GM12892 (cell line): ENCODE measurements at regions not wholly inside any gene's neighbourhood (a gene's known extent, or its start where the extent isn't known, plus 50 kb on each side); places are given as distances from the start of the nearest gene placed in this dataset.

Experiments used
- DNase-seq: peaks from one replicate; pipeline ENCODE4 v3.0.0; 2011; ENCODE audit not compliant: insufficient read length
- FAIRE-seq: peaks from 2 replicates; lab custom pipeline; 2011; peaks lifted over from hg19 to GRCh38; lab: Jason Lieb, UNC
- POLR2A ChIP-seq: IDR thresholded peaks from 2 replicates; pipeline ENCODE4 v1.6.1; 2011; ENCODE audit warnings: low read depth, low read length, control low read depth
- POLR2AphosphoS5 ChIP-seq: IDR thresholded peaks from 2 replicates; pipeline ENCODE4 v1.6.1; 2011; ENCODE audit warnings: low read depth, low read length, control low read depth
- TAF1 ChIP-seq: IDR thresholded peaks from 2 replicates; pipeline ENCODE4 v1.6.1; 2011; ENCODE audit warnings: low read depth, mild to moderate bottlenecking, control low read depth, low read length, borderline replicate concordance

- no peak for FAIRE-seq
- TF ChIP-seq POLR2AphosphoS5: no peak
- no peak for TF ChIP-seq POLR2A
- no peak for TF ChIP-seq TAF1
Observed at GRCh38 chr20:4554346-4554745, 131.9 kb upstream of the PRNP start.

GRCh38 chr20:4552075-4552640 lies 134.1 kb upstream of the PRNP start:
- no peak for TF ChIP-seq POLR2AphosphoS5
- no peak for TF ChIP-seq TAF1
- TF ChIP-seq POLR2A: no peak
- FAIRE-seq (no peak), DNase-seq (no peak)

More at GRCh38 chr20:4554346-4554745, 131.9 kb upstream of the PRNP start:
- no peak for DNase-seq

DNA sequence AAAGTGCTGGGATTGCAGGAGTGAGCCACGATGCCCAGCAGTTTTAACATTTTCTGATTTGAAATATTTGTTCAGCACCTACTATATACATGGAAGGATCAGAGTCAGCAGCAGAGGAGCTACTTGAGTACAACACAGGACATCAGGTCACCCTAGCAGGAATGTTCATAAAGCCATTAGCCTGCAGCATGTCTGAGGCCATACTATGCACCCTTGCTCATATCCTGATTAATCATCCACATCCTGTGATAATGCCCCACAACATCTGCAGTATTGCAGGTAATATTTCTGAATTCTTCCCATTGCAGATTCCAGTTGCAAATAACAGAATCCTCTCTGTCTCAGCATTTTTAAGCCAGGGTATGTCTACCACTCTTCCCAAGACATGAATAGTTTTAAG lies 135.5 kb upstream of the PRNP start:
- FAIRE-seq: no peak
- no peak for DNase-seq
- TF ChIP-seq POLR2A (no peak), TAF1 (no peak), POLR2AphosphoS5 (no peak)

DNA sequence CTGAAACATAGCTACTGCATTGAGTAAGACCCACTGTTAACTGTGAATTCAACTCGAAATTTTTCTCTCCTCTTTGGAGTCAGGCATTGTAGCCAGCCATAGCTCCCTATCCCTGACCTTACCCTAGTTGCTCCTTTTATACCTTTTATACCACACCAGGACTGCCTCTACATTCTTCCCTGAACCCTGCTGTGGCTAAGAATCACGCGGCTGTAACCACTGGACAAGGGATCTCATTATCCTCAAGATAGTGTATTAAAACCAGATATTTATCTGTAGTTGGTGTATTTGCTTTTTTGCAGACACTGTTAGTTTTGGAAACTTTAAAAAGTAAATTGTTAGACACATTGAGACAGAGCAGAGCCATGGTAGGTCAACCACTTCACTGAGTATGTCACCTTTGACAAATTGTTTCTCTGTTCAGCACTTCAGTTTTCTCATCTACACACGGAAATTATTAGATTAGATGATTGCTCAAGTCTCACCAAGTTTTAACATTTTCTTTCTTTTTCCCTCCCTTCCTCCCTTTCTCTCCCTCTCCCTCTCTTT lies 136.5 kb upstream of the PRNP start:
- DNase-seq (no peak), FAIRE-seq (no peak)
- TF ChIP-seq POLR2AphosphoS5 (no peak), POLR2A (no peak), TAF1 (no peak)

DNA sequence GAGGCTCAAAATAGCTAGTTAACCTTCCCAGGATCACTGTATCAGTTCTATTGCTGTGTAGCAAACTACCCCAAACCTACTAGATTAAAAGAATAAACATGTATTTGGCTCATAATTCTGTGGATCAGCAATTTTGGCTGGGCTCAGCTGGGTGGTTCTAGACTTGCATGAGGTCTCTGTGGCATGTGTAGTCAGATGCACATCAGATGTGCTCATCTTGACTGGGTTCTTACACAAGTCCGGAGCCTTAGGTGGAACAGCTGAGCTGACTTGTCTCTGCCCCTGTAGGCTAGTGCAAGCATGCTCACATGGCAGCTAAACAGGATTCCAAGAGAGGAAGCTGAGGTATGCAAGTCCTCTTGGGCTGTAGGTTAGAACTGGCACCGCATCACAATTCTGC lies 137.7 kb upstream of the PRNP start:
- no peak for DNase-seq
- TF ChIP-seq POLR2AphosphoS5: no peak
- TF ChIP-seq POLR2A: no peak
- no peak for TF ChIP-seq TAF1
- no peak for FAIRE-seq

DNA sequence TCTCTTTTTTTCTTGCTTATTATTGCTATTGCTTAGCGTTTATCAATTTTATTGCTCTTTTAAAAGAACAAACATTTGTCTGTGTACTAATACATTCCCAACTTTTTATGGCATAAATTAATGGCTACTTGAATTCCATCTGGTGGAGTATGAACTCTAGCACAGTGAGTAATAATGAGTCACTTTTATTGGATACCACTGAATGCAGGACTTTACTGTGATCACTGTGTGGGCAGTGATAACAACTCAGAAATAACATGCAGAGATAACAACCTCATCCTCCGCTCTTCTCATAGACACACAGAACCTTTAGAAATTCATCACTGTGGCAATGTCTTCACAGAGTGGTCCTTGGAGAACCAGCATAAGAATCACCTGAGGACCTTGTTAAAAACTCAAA lies 139.5 kb upstream of the PRNP start:
- FAIRE-seq (no peak), DNase-seq (no peak)
- TF ChIP-seq TAF1 (no peak), POLR2AphosphoS5 (no peak), POLR2A (no peak)

- TF ChIP-seq POLR2AphosphoS5 (no peak), POLR2A (no peak), TAF1 (no peak)
- no peak for FAIRE-seq
- DNase-seq: no peak
Observed at GRCh38 chr20:4546342-4546741, 139.9 kb upstream of the PRNP start.

DNA sequence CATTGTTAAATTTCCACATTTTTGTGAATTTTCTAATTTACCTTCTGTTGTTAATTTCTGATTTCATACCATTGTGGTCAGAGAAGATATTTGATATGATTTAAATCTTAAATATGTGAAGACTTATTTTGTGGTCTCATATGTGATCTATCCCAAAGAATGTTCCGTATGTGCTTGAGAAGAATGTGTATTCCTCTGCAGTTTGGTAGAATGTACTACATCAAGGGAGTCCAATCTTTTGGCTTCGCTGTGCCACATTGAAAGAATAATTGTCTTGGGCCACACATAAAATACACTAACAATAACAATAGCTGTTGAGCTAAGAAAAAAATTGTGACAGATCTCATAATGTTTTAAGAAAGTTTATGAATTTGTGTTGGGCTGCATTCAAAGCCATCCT lies 140.7 kb upstream of the PRNP start:
- no peak for DNase-seq
- no peak for TF ChIP-seq POLR2A
- TF ChIP-seq TAF1: no peak
- TF ChIP-seq POLR2AphosphoS5: no peak
- FAIRE-seq: no peak

- TF ChIP-seq POLR2A (no peak), TAF1 (no peak), POLR2AphosphoS5 (no peak)
- FAIRE-seq: no peak
Observed at GRCh38 chr20:4544765-4545164, 141.5 kb upstream of the PRNP start.

GRCh38 chr20:4542270-4542669 lies 144.0 kb upstream of the PRNP start:
- FAIRE-seq (no peak), DNase-seq (no peak)
- no peak for TF ChIP-seq POLR2AphosphoS5
- no peak for TF ChIP-seq TAF1
- no peak for TF ChIP-seq POLR2A

More at GRCh38 chr20:4544765-4545164, 141.5 kb upstream of the PRNP start:
- DNase-seq: no peak

DNA sequence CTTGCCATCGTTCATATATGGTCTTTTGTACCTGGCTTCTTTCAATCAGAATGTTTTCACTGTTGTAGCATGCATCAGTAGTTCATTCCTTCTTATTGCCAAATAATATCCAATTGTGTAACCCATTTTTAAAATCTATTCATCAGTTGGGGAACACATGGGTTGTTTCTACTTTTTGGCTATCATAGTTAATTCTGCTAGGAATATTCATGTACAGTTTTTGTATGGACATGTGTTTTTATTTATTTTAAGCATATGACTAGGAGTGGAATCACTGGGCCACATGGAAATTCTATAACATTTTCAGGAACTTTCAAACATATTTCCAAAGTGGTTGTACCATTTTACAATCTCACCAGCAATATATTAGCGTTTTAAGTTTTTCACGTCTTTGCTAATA lies 151.9 kb upstream of the PRNP start:
- FAIRE-seq (no peak), DNase-seq (no peak)
- TF ChIP-seq POLR2AphosphoS5 (no peak), TAF1 (no peak), POLR2A (no peak)
